Hematopoietic multipotent progenitor cell treated with erythropoietin and hydrocortisone succinate and interleukin-3 and kit ligand, for 8 days (in vitro differentiated cells): ENCODE measurements at regions not wholly inside any gene's neighbourhood (a gene's known extent, or its start where the extent isn't known, plus 50 kb on each side); places are given as distances from the start of the nearest gene placed in this dataset.

ENCODE experiments used
- DNase-seq: peaks from one replicate; pipeline ENCODE4 v3.0.0-alpha.2; 2015

GRCh38 chr5:167152561-167152960, 1138.9 kb upstream of the WWC1 start:
- no peak for DNase-seq

DNA sequence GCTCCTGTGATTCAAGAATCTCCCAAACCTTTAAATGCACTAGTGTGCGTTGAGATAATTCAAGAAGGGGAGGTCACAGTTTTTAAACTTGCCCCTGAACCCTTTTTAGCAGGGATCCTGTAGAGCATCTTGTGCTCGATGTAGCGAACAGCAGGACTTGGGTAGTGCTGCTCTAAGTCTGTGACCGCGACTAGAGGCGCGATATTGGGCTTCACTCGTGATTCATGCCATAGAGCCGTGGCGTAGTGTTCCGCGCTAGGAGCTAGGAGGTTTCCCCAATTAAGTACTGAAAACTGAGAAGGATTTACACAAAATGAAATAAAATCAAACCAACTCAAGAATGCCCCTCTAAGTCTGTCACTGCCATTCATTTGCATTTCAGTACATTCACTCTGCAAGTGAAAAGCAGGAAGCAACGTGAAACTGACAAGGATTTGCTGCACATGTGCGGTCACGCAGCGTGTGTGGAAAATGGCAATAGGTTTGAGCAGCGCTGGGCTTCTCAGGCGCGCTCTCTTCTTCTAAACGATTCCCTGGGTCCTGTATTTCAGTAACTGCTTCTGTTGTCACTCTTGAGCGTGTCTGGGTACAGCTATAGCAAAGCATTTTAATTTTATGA, 1135.9 kb upstream of the WWC1 start:
- no peak for DNase-seq

- DNase-seq = no peak
Measured at GRCh38 chr5:167156446-167156845, 1135.0 kb upstream of the WWC1 start.

DNA sequence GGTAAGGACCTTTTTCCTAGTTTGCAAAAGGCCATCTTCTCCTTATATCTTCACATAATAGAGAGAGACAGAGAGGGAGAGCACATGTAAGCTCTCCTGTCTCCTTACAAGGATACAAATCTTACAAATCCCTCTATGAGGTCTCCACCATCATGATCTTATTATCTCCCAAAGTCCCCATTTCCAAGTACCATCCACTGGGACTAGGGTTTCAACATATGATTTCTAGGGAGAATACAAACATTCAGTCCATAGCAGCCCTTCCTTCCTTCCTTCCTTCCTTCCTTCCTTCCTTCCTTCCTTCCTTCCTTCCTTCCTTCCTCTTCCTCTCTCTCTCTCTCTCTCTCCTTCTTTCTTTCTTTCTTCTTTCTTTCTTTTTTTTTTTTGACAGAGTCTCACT, 1132.9 kb upstream of the WWC1 start:
- DNase-seq = no peak

- DNase-seq = no peak
Measured at GRCh38 chr5:167160388-167160787, 1131.1 kb upstream of the WWC1 start.

DNA sequence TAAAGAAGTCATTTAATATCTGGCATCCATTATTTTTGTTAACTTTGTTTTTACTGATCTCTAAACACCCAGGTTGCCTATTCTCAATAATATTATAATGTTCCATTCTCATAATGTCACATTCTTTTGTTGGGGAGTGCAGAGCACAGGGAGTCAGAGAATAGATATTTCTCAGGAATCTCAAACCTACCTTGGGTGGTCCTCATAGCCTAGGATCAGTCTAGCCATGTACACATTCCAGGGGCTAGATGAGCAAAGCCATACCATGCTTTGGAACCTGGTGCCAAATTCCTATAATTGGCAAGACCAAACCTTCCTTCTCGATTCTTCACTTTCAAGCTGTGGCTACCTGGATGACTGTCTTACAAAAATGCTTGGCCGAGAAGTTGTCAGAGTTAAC, 1124.7 kb upstream of the WWC1 start:
- DNase-seq = no peak

DNA sequence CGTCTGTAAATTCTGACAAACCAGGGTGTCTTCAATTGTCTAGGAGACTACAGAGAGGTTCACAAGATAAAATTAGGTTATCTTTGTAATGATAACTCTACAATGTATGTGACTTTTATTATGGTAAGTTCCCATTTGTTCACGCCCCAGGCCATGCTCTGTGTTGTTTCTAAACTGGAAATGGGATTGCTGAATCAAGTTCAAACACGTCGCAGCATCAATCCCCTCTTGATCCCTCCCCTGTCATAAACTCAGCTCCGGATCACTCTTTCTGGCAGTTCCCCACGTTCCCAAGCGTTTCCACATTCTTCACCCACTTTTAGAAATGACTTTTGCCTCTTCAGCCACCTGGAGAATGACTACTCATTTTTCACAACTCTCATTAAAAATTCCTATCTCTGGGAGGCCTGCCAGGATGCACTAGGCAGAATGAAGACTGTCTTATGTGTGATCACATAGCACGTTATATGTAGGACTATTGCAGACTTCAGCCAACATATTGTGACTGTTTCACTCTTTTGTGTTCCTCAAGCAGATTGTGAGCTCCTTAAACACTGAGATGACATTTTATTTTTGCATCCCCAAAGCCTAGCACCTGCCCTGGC, 1124.2 kb upstream of the WWC1 start:
- DNase-seq = no peak

DNA sequence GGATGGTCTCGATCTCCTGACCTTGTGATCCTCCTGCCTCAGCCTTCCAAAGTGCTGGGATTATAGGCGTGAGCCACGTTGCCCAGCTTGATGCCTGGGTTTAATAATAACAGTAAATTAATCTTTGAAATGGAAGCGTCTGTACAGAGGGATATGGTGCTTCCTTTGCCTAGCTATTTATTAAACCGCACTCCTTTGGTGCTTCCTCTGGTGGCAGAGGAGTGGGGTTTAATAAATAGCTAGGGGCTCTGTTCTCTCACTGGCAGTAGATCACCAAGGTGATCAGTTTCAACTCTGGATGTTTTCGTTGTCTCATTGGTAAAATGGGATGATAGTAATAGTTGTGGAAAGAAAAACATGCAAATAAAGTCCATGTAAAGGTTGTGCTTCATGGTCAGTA, 1122.5 kb upstream of the WWC1 start:
- no peak for DNase-seq

DNA sequence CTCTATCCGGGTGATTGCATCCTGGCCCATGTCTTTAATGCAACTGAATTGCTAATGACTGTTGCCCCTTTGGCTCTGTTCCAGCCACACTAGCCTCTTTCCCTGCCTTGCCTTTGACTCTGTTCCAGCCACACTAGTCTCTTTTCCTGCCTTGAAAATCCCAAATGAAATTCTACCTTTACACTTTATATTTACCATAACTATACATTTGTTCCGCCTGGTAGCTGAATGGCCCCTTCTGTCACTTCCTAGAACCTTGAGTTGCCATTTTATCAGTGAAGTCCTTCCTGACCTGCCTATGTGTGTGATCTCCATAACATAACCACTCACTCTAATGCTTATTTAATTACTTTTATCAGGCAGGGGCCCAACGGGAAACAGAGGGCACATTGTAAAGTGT, 1120.4 kb upstream of the WWC1 start:
- DNase-seq = no peak

DNA sequence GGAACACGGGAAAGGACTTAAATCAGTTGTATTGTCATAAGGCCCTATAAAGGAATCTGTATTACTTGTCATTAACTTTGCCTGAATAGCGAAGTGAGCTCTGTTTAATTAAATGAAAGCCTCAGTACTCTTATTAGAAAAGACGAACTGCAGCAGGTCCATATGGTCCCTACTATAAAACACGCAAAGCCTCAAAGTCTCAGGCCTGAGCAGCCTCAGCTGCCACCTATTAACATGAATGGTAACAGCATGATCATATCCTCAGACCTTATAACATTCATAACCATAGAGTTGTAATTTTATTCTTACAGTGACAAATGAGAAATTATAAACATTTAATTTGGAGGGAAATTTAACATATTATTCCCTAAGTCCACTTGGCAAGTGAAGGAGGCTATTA, 1113.7 kb upstream of the WWC1 start:
- DNase-seq = no peak

- no peak for DNase-seq
Measured at GRCh38 chr5:167180906-167181305, 1110.5 kb upstream of the WWC1 start.

DNA sequence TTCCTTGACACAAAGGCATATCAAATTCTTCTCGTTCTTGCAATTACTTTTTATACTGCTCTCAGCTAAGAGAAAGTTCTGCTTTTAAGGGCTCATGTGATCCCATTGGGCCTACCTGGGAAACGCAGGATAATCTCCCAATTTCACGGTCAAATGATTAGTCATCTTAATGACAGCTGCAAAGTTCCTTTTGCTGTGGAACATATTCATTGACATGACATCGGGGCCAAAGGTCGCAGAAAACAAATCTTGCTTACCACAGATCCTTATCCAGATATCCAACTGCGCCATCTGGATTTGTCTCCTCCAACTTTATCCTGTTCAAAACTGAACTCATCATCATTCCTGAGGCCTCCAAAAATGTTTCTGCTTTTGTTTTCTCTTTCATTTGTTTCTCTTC, 1085.6 kb upstream of the WWC1 start:
- DNase-seq = no peak

GRCh38 chr5:167207081-167207480, 1084.4 kb upstream of the WWC1 start:
- DNase-seq = no peak

DNA sequence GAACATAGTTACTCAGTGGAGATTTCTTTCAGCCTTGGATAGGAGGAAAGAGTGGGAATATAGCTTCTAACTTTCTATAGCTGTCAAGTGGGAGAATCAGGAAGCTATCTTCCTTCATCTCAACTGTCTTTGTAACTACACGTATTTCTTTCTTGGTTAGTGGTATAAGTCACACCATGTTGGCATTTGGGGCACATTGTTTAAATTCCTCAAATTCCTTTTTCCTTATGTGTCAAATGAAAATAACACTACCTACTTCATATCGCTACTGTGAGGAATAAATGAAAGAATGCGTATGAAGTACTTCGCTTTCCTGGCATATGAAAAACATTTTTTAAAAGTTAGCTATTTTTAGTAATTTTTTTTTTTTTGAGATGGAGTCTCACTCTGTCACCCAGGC, 1082.5 kb upstream of the WWC1 start:
- no peak for DNase-seq

DNA sequence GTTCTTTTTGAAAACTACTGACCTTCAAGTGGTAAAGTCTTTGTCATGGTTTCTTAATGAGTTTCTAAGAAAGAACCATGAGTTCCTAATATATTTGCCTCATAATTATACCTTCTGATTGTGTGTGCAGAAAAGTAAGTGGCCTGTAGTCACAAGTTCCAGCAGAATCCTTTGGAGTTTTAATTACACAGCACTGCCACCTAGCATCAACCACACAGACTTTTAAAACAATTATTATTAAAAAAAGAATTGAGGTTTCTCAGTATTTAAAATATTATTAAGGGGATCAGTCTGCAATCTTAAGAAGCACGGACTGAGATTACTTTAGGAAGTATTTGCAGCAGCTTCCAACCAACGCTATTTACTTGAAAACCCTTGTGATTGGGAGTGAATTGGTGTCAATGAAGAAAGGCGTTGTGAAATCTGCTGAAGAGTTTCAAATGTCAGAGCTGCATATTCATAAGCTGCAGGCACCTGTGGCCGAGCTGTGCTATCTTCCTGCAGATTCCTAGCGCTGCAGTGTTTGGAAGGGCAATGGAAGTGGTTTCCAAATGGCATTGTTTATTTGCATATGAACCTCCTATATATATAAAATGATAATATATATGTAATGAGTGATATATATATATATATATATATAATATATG, 1074.2 kb upstream of the WWC1 start:
- DNase-seq = no peak

- no peak for DNase-seq
Measured at GRCh38 chr5:167219298-167219697, 1072.1 kb upstream of the WWC1 start.

GRCh38 chr5:167226386-167226785, 1065.1 kb upstream of the WWC1 start:
- DNase-seq = no peak

GRCh38 chr5:167228134-167228533, 1063.3 kb upstream of the WWC1 start:
- DNase-seq = no peak

DNA sequence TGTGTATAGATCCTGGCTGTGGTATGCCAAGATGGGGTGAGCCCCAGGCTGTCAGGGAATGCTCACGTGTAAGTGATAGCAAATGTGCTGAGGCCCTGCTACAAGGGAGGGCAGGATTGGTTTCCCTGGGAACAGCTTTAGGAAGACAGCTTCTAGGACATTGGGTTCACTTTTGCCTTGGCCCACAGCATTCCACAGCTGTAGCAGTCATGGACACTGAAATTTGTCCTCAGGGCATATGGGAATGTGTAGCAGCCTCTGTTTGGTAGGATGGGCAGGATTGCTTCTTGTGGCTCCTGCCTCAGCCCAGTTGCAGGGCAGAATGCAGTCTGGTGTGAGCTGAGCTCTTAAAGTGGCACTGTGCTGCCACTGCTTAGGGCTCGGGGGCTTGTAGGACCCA, 1061.7 kb upstream of the WWC1 start:
- no peak for DNase-seq

DNA sequence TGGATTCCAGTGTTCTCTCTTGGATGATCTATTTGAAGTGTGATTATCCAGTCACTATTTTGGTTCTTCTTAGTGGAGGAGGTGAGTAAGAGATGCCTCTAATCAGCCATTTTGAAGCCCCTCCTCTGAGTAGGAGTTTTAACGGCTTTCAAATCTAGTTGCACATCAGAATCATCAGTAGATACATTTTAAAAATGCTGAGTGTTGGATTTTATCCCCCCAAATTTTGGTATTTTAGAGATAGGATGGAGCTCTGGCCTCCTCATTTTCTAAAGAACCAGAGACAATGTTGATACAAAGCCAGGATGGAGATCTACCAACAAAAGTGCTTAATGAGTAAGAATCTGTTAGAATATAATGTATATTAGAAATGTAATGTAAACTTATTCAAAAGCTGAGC, 1061.0 kb upstream of the WWC1 start:
- DNase-seq = no peak

DNA sequence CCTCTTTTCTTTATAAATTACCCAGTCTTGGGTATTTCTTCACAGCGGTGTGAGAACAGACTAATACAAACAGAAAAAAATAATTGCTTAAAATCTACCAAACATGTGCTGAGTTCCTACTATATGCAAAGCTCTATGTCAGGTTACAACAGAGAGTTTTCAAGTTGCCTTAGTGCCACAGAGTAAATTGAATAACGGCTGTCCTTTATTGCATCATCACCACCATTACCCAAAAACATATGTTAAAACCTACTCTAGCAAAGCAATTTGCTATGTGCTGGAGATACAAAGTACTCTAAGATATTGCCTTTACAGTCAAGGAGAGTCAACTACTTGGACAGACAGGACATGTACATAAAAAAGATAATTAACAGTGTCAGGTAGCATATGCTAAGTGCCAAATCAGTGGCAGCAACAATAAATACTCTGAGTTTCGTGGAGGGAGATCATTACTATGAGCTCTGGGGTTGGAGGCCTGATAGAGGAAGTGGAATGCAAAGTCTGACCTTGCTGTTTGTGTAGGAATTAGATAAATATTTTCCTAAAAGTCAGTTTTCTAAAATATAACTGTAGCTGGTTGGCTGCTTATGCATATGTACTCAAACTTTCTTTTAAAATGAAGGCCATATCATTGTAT, 1058.7 kb upstream of the WWC1 start:
- DNase-seq = no peak

- DNase-seq = no peak
Measured at GRCh38 chr5:167233507-167234220, 1057.8 kb upstream of the WWC1 start.

DNA sequence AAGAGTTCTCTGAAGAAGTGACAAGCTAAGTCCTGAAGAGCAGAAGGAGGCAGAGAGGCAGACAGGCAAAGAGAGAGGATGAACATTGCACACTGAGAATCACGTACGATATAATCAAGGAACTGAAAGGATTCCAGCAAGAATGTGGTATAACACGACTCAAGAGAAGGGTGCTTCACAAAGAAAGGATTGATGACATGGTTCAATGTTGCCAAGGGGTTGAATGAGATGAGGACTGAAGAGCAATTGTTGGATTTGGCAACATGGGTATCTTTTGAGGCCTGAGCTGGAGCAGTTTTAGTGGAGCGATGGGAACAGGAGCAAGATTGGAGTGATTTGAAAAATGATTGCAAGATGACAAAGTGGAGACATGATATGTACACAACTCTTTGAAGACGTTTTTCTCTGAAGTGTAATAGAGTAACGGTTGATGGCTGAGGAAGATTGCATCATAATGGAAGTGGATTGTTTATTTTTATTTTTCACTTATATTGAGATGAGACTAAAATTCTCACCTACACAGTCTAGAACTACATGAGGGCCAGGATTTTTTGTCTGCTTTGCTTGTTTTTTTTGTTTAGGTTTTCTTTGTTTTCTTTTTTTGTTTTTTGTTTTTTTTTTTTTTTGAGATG, 1049.9 kb upstream of the WWC1 start:
- no peak for DNase-seq
